Activated naive CD4-positive, alpha-beta T cell treated with Interleukin-2 at 50 U/mL for 16 hours (primary cell): ENCODE measurements at regions not wholly inside any gene's neighbourhood (a gene's known extent, or its start where the extent isn't known, plus 50 kb on each side); places are given as distances from the start of the nearest gene placed in this dataset.

ENCODE experiments used
- DNase-seq: peaks from one replicate; pipeline ENCODE4 v3.0.0-alpha.2; 2020

DNA sequence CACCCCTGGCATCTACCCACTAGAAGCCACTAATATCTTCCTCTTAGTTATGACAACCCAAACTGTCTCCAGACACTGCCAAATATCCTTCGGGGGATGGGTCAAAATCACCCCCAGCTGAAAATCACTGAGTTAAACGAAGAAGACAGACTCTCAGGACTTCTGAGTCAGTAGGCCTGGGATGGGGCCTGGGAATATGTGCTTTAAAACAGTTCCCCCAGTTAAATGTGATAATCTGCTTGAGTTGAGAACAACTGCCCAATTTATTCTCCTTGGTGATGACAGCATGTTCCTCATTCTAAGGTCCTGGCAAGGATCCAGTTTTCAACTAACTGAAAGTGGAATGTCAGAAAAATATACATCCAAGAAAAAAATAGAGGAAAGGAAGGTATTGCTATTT lies 52.4 kb downstream of the CBLL2 start:
- DNase-seq, result no peak

DNA sequence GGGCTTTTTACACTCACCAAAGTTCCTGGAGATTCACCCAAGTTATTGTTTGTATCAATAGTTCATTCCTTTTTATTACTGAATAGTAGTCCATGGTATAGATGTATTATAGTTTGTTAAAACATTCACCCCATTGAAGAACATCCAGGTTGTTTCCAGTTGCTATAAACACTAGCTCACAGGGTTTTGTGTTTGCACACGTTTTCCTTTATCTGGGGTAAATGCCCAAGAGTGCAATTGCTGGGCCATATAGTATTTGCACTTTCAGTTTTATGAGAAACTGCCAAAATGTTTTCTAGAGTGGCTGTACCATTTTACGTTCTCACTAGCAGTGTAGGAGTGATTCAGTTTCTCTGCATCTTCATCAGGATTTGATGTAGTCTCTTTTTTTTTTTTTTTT lies 57.1 kb downstream of the CBLL2 start:
- DNase-seq, result no peak

DNA sequence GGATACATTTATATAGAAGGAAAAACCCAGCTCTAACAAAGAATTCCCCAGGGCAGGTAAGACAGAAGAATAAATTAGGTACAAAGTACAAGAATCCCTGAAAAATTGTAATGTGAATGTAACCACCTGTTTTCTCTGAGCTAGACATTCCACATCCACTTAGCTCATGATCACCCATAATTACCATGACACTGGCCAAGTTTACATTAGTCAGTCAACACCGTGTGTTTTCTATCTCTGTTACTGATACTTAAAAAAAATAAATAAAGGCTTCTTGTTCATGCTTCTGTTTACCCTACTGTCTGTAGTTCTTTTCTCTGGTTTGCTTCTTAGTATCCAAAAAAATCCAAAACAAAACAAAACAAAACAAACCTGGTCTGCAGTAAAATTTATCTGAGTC lies 66.0 kb downstream of the CBLL2 start:
- no peak for DNase-seq

GRCh38 chrX:22339459-22339858 lies 66.7 kb downstream of the CBLL2 start:
- DNase-seq, result no peak

DNA sequence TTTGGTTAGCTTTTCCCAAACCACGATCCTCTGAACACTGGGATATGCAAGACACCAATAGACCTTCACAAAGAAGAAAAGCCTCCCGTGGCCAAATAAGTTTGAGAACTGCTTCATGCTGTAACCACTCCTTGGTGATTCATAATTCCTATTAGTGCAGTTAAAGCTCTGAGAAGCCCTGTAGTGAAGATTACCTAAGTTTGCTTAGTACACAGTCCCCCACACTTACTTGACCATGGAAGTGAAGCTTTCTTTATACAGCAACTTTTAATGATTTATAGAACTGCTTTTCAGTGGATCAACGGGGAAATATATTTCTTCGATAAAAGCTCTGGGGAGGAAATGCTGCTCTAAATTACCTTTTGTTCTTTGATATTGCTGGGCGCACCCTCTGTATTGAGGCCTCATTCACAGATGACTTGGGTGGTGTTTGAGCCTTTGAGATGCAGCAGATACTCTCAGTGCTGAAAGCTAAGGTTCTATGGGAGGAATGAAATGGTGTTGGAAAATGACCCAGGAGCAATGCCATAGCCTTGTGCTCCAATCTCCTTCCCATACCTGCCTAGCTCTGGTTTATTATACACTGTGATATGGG lies 67.4 kb downstream of the CBLL2 start:
- no peak for DNase-seq

GRCh38 chrX:22343192-22343591 lies 70.5 kb downstream of the CBLL2 start:
- no peak for DNase-seq

GRCh38 chrX:22345884-22346283 lies 73.2 kb downstream of the CBLL2 start:
- DNase-seq, result no peak

DNA sequence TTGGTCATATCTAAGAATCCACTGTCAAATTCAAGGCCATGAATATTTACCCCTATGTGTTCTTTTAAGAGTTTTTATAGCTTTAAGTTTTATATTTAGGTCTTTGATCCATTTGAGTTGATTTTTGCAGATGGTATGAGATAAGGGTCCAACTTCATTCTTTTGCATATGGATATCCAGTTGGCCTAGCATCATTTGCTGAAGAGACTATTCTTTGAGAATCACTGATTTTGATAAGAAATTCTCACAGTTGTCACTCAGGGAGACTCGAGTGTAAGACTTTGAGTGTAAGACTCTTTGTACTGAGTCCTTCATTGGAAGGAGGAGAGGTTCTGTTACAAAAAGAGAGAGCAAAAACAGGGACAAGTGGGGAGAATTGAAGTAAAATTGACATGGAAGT lies 74.8 kb downstream of the CBLL2 start:
- no peak for DNase-seq

GRCh38 chrX:22349116-22349515 lies 76.4 kb downstream of the CBLL2 start:
- DNase-seq, result no peak

- DNase-seq, result no peak
Measured at GRCh38 chrX:22351076-22351475, 78.4 kb downstream of the CBLL2 start.

DNA sequence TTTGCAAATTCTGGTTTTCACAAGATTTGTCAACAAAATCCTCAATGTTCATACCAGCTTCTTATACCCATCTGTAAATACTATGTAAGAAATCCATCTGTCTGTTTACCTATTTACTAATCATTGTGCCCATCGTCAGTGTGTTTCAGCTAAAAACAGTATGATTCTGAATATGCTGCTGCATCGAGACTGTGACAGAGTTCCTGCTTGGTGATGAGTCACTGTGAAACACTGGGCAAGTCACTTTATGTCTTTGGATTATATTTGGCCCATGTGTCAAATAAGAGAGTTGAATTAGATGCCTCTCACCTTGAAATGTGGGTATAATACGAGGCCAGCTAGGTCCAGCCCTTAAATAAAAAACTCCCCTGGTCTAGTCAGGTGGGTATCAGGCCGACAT lies 79.3 kb downstream of the CBLL2 start:
- DNase-seq, result no peak

DNA sequence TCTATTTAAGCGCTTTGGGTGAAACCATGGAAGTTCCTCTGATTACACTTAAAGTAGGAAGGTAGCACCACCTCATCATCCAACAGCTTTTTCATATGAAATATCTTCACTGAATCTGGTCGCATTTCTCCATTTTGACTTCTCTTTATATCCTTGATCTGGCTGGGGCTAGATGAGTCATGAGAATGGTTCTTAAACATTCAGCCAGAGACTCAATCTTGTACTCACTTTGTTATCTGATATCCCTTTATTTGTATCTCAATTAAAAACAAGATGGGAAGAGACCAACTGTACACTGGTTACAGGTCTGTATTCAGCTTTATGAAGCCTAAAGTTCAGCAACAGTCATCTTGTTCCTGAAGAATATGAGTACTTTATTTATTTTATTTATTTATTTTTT lies 84.9 kb downstream of the CBLL2 start:
- DNase-seq, result no peak

DNA sequence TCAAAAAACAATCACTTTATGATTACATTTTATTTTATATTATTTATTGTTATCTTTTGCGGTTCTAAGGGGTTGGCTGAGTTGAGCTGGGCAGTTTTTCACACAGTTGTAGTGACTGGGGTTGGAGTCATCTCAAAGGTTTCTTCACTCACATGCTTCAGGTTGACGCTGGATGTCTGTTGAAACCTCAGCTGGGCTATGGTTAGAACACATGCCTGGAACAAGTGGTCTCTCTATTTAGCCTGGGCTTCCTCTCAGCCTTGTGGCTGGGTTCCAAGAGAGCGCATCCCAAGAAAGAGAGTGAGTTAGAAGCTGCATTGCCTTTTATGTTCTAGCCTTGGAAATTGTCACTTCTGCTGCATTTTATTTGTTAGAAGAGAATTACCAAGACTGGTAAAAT lies 87.4 kb downstream of the CBLL2 start:
- no peak for DNase-seq

DNA sequence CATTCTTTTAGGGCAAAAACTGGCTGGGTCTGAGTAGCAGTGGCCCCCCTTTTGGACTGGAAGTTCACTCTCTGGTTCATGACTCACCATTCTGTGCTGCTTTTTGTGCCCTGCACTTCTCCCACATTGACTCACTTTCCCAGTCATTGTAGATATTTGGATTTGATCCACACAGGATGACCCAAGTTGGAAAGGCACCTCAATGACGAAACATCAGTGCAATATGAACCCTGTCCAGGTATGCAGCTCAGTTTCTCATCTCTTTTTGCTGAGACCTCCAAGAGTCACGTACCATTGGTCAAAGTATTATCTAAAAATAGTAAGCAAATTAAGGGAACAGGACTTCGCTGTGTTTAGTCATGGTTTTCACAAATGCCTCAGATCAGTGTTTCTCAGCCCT lies 92.7 kb downstream of the CBLL2 start:
- no peak for DNase-seq

GRCh38 chrX:22366166-22366702 lies 93.5 kb downstream of the CBLL2 start:
- DNase-seq, result no peak

DNA sequence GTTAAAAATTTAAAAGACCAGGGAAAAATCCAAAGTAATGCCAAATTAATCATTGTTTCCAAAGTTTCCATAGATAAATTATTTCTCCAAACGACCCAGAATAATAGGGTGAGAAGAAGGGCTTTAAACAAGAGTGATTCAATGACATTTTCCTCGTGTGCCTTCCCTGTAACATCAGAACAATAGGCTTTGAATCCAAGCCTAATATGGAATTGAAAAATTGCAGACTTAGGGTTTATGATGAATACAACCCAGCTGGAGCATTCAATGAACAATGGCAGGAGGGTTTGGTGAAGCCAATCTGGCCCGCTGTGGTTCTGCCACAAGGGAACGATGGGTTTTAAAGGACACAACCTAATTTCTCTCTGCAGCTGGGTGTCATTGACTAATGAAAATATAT lies 94.2 kb downstream of the CBLL2 start:
- no peak for DNase-seq

GRCh38 chrX:22373094-22373493 lies 100.4 kb downstream of the CBLL2 start:
- DNase-seq, result no peak

DNA sequence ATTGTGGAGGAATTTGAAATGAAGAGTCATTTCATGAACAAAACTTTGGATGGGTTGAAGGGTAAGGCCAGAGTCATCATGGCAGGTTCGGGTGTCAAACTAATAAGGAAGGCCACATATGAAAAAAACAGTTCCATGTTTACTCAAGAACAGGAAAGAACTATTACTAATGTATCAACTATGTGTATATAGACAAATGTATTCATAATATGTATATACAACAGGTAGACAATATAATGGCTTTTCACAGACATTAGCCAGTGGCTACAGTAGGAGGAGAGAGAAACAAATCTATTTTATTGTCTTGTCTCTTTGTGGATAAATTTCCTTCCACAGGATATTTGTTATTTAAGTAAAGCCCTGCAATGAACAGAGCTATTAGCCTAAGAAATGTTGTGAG lies 101.1 kb downstream of the CBLL2 start:
- no peak for DNase-seq

- no peak for DNase-seq
Measured at GRCh38 chrX:22376369-22376768, 103.7 kb downstream of the CBLL2 start.

DNA sequence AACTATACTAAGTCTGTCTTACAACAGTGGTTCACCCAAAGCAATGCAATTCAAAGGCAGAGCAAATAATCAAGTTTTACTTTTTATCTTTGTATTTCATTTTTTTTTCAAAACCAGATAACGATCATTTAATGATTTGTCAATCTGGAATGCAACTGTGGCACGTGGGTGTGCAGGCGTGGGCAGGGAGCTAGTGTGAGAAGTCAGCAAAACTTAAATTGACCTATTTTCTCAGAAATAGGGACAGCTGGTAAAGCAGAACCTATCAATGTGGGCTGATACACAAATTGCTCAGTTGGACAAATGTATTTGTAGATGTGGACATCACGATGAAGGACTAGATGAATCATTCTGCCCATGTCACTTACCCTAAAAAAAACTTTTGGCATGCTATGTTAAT lies 105.6 kb downstream of the CBLL2 start:
- DNase-seq, result no peak

GRCh38 chrX:22383988-22384387 lies 111.3 kb downstream of the CBLL2 start:
- DNase-seq, result no peak

DNA sequence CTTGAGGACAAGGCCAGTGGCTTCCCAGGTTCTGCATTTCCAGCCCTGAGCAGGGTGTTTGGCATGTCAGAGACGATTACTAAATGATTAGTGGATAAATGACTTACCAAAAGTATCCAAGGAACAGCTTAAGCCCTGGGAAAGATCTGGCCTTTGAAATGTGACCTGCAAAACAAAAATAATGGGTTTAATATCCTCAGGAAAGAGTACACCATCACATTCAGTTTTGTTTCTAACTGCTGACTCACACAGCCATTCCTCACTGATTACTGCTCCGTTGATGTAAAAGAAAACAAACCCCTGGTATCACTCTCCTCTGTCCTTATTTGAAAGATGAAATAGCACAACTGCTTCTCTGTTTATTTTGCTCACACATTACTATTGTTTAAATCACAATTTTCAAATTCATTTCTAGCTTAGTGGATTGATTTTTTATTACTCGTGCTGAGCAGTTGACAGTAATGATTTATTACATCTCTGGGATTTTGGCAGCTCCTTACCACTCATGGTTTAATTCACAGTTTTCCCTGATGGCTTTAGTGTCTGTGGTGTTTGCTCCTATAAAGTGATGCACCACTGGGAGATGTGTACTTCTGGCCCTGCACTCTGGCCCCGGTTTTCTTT lies 117.0 kb downstream of the CBLL2 start:
- DNase-seq, result no peak

- DNase-seq, result no peak
Measured at GRCh38 chrX:22392133-22392948, 119.6 kb downstream of the CBLL2 start.

DNA sequence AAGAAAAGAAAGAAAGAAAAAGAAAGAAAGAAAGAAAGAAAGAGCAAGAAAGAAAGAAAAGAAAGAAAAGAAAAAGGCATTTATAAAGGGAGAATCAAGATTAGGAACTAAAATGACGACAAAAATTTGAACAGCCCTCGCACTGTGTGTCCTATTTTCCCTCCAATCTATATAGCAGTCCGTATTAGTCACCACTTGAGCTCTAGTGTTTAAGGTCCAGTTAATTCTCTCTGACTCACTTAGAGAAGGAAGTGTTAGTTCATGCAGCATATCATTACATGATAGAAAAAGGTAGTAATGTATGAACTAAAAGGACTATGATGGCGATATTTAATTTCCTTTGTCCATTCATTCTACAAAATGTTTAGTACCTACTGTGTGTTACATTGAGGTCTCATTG lies 122.7 kb downstream of the CBLL2 start:
- DNase-seq, result no peak
